Omental fat pad (tissue), 3 donors: ENCODE measurements at regions not wholly inside any gene's neighbourhood (a gene's known extent, or its start where the extent isn't known, plus 50 kb on each side); places are given as distances from the start of the nearest gene placed in this dataset.
A peak's percentile ranks its signal among the peaks of the same experiment; 100 is the strongest.
"Not testable (repeated sequence)": the region's sequence is repeated elsewhere in the genome, so short reads cannot be mapped to it uniquely, and the experiment has no call there.

ENCODE experiments used
- ATAC-seq: fragments of 150-250 bp; one replicate; pipeline ENCODE4 v1.9.1; 2016; ENCODE audit warnings: mild to moderate bottlenecking, moderate library complexity; ENCODE audit not compliant: low FRiP score
- DNase-seq: peaks from one replicate; pipeline ENCODE4 v3.0.0-alpha.2; 2019; ENCODE audit warnings: low spot score
- CTCF ChIP-seq, 3 donors: fragments of 450-650 bp; IDR thresholded peaks; one replicate each; pipeline ENCODE4 v1.5.1; 2016 to 2017; ENCODE audit warnings: antibody characterized with exemption in 3 of 3, mild to moderate bottlenecking in 3 of 3, moderate library complexity in 2 of 3

GRCh38 chr3:159882367-159882766, 106.3 kb upstream of the IL12A start:
- TF ChIP-seq CTCF (IDR thresholded peaks at IDR 0.05), result no peak
- ATAC-seq, result no peak
- no peak for DNase-seq

GRCh38 chr3:159882790-159883779, 105.5 kb upstream of the IL12A start:
- no peak for TF ChIP-seq CTCF (IDR thresholded peaks at IDR 0.05)
- peak; percentile 43 for ATAC-seq
- DNase-seq, result no peak

- ATAC-seq, result no peak
- TF ChIP-seq CTCF (IDR thresholded peaks at IDR 0.05), result peak in 1 of 3 donors; percentile 5
- DNase-seq, result no peak
Observed at GRCh38 chr3:159884661-159885402, 103.8 kb upstream of the IL12A start.

GRCh38 chr3:159886050-159886449, 102.6 kb upstream of the IL12A start:
- no peak for DNase-seq
- no peak for ATAC-seq
- TF ChIP-seq CTCF (IDR thresholded peaks at IDR 0.05), result no peak

- not testable (repeated sequence) for ATAC-seq, DNase-seq
Observed at GRCh38 chr3:159886530-159886929, 102.1 kb upstream of the IL12A start.

GRCh38 chr3:159887168-159887567, 101.5 kb upstream of the IL12A start:
- DNase-seq (no peak), ATAC-seq (no peak)
- no peak for TF ChIP-seq CTCF (IDR thresholded peaks at IDR 0.05)

GRCh38 chr3:159887911-159888310, 100.7 kb upstream of the IL12A start:
- ATAC-seq (no peak), DNase-seq (no peak)
- TF ChIP-seq CTCF (IDR thresholded peaks at IDR 0.05), result no peak
